WTC11 (cell line): ENCODE measurements at regions not wholly inside any gene's neighbourhood (a gene's known extent, or its start where the extent isn't known, plus 50 kb on each side); places are given as distances from the start of the nearest gene placed in this dataset.

ENCODE experiments used
- ATAC-seq: fragments of 200-7000 bp; cut with Tn5 transposase; 2 replicates; pipeline ENCODE4 v1.10.0; 2021; ENCODE audit warnings: mild to moderate bottlenecking, moderate library complexity
- CTCF ChIA-PET: fragments of 300-600 bp; sonication (Branson Sonifier 250); formaldehyde crosslinking; loops from one replicate; lab custom pipeline; 2021; ENCODE audit warnings: antibody characterized with exemption; lab: Charles Lee
- POLR2A ChIA-PET: fragments of 350-600 bp; sonication (Branson Sonifier 250); formaldehyde crosslinking; loops from one replicate; lab custom pipeline; 2021; ENCODE audit warnings: antibody characterized with exemption; lab: Charles Lee
- DNase-seq: peaks from one replicate; pipeline ENCODE4 v3.0.0; 2021; ENCODE audit warnings: low spot score
- H3K27ac Mint-ChIP-seq: 2 replicates; pipeline ENCODE4 v1.8.0; 2021; ENCODE audit warnings: mixed read lengths
- H3K27me3 Mint-ChIP-seq: 2 replicates; pipeline ENCODE4 v1.8.0; 2021; ENCODE audit warnings: low read depth, mild to moderate bottlenecking, moderate library complexity, mixed read lengths
- H3K36me3 Mint-ChIP-seq: 2 replicates; pipeline ENCODE4 v1.8.0; 2021; ENCODE audit warnings: mixed read lengths
- H3K4me1 Mint-ChIP-seq: 2 replicates; pipeline ENCODE4 v1.8.0; 2022; ENCODE audit warnings: mixed read lengths
- H3K4me3 Mint-ChIP-seq: 2 replicates; pipeline ENCODE4 v1.8.0; 2021; ENCODE audit warnings: mild to moderate bottlenecking, moderate library complexity, mixed read lengths
- H3K9me3 Mint-ChIP-seq: 2 replicates; pipeline ENCODE4 v1.8.0; 2021; ENCODE audit warnings: mixed read lengths
- ATF2 ChIP-seq: sonication (generic); formaldehyde crosslinking; IDR thresholded peaks from 2 replicates; pipeline ENCODE4 v1.8.1; 2022; ENCODE audit warnings: low read depth, missing genetic modification reagents, borderline replicate concordance
- CREB1 ChIP-seq: sonication (generic); formaldehyde crosslinking; IDR thresholded peaks from 2 replicates; pipeline ENCODE4 v1.8.0; 2023; ENCODE audit warnings: mild to moderate bottlenecking, missing genetic modification reagents
- E2F4 ChIP-seq: sonication (generic); formaldehyde crosslinking; IDR thresholded peaks from 2 replicates; pipeline ENCODE4 v1.8.1; 2022; ENCODE audit warnings: low read depth, mild to moderate bottlenecking, moderate library complexity, missing genetic modification reagents, borderline replicate concordance
- ELF4 ChIP-seq: sonication (generic); formaldehyde crosslinking; IDR thresholded peaks from 2 replicates; pipeline ENCODE4 v1.8.1; 2022; ENCODE audit warnings: low read depth, mild to moderate bottlenecking, moderate library complexity, missing genetic modification reagents
- ESRRA ChIP-seq: sonication (generic); formaldehyde crosslinking; IDR thresholded peaks from 2 replicates; pipeline ENCODE4 v1.8.1; 2022; ENCODE audit warnings: mild to moderate bottlenecking, missing genetic modification reagents, borderline replicate concordance
- FOXK1 ChIP-seq: sonication (generic); formaldehyde crosslinking; IDR thresholded peaks from 2 replicates; pipeline ENCODE4 v1.8.0; 2022; ENCODE audit warnings: mild to moderate bottlenecking, moderate library complexity, missing genetic modification reagents
- FOXP1 ChIP-seq: sonication (generic); formaldehyde crosslinking; IDR thresholded peaks from 2 replicates; pipeline ENCODE4 v1.8.0; 2022; ENCODE audit warnings: missing genetic modification reagents, mild to moderate bottlenecking, moderate library complexity, borderline replicate concordance
- IRF2 ChIP-seq: sonication (generic); formaldehyde crosslinking; IDR thresholded peaks from 2 replicates; pipeline ENCODE4 v1.8.0; 2022; ENCODE audit warnings: low read depth, missing genetic modification reagents, borderline replicate concordance
- MLX ChIP-seq: sonication (generic); formaldehyde crosslinking; IDR thresholded peaks from 2 replicates; pipeline ENCODE4 v1.8.1; 2023; ENCODE audit warnings: mild to moderate bottlenecking, missing genetic modification reagents, moderate library complexity
- MXD4 ChIP-seq: fragments of 250-450 bp; sonication (Bioruptor Pico); IDR thresholded peaks from 2 replicates; pipeline ENCODE4 v1.8.0; 2021; ENCODE audit warnings: mild to moderate bottlenecking, moderate library complexity, borderline replicate concordance
- NFE2L1 ChIP-seq: sonication (generic); formaldehyde crosslinking; IDR thresholded peaks from 2 replicates; pipeline ENCODE4 v1.8.1; 2023; ENCODE audit warnings: missing genetic modification reagents
- NR2C2 ChIP-seq: sonication (generic); formaldehyde crosslinking; IDR thresholded peaks from 2 replicates; pipeline ENCODE4 v1.8.0; 2022; ENCODE audit warnings: mild to moderate bottlenecking, missing genetic modification reagents
- USF1 ChIP-seq: sonication (generic); formaldehyde crosslinking; IDR thresholded peaks from 2 replicates; pipeline ENCODE4 v1.8.0; 2022; ENCODE audit warnings: mild to moderate bottlenecking, missing genetic modification reagents
- ZNF138 ChIP-seq: sonication (generic); formaldehyde crosslinking; conservative IDR thresholded peaks from 2 replicates; pipeline ENCODE4 v1.8.1; 2022; ENCODE audit warnings: mild to moderate bottlenecking, moderate library complexity, missing genetic modification reagents
- ZNF281 ChIP-seq: sonication (generic); formaldehyde crosslinking; IDR thresholded peaks from 2 replicates; pipeline ENCODE4 v1.8.0; 2023; ENCODE audit warnings: mild to moderate bottlenecking, missing genetic modification reagents
- ZNF317 ChIP-seq: sonication (generic); formaldehyde crosslinking; IDR thresholded peaks from 2 replicates; pipeline ENCODE4 v1.8.1; 2023; ENCODE audit warnings: low read depth, mild to moderate bottlenecking, moderate library complexity, missing genetic modification reagents, borderline replicate concordance
- ZNF416 ChIP-seq: fragments of 250-450 bp; sonication (Bioruptor Pico); IDR thresholded peaks from 2 replicates; pipeline ENCODE4 v1.9.0; 2021; ENCODE audit warnings: mild to moderate bottlenecking, inconsistent platforms
- ZNF423 ChIP-seq: fragments of 250-450 bp; sonication (Bioruptor Pico); IDR thresholded peaks from 2 replicates; pipeline ENCODE4 v2.1.2; 2022; ENCODE audit warnings: mild to moderate bottlenecking, moderate library complexity
- ZNF425 ChIP-seq: fragments of 250-450 bp; sonication (Bioruptor Pico); conservative IDR thresholded peaks from 2 replicates; pipeline ENCODE4 v1.9.0; 2021; ENCODE audit warnings: mild to moderate bottlenecking

GRCh38 chr13:21930536-21930935, 259.7 kb downstream of the FGF9 start:
- no peak overlapping the region for H3K4me3 Mint-ChIP-seq
- H3K36me3 Mint-ChIP-seq: peaks cover 11% of the 10 kb centered on the region
- no peak for TF ChIP-seq E2F4 (CRISPR knock-in tag)
- no peak for TF ChIP-seq IRF2 (CRISPR knock-in tag)
- no peak for TF ChIP-seq FOXP1 (CRISPR knock-in tag)
- TF ChIP-seq NR2C2 (CRISPR knock-in tag): no peak
- TF ChIP-seq FOXK1 (CRISPR knock-in tag): no peak
- no peak for TF ChIP-seq MLX
- TF ChIP-seq ZNF317 (CRISPR knock-in tag): no peak
- no peak for TF ChIP-seq NFE2L1
- TF ChIP-seq, all 79 proteins: peak for 0
- no peaks in the 10 kb centered on the region for H3K27me3 Mint-ChIP-seq
- peaks cover 17% of the 10 kb centered on the region for H3K9me3 Mint-ChIP-seq
- ATAC-seq (no peak), DNase-seq (no peak)
- peaks cover 53% of the 10 kb centered on the region for H3K4me1 Mint-ChIP-seq
- no peak overlapping the region for H3K27ac Mint-ChIP-seq
- ChIA-PET CTCF (interaction anchor here (4.4 kb wide), 1 partner anchor 18 kb away, joined by 21 read pairs; no protein-coding TSS in a partner anchor), POLR2A (no interaction called here)

GRCh38 chr13:21932578-21932977, 261.7 kb downstream of the FGF9 start:
- no peak for TF ChIP-seq ZNF416 (CRISPR knock-in tag)
- TF ChIP-seq ESRRA: no peak
- no peak for TF ChIP-seq USF1 (CRISPR knock-in tag)
- no peak for TF ChIP-seq ZNF317 (CRISPR knock-in tag)
- TF ChIP-seq ZNF423: no peak
- TF ChIP-seq ATF2 (CRISPR knock-in tag): no peak
- no peak for TF ChIP-seq MXD4
- no peak for TF ChIP-seq NR2C2 (CRISPR knock-in tag)
- TF ChIP-seq CREB1: no peak
- TF ChIP-seq ELF4 (CRISPR knock-in tag): no peak
- TF ChIP-seq ZNF425 (CRISPR knock-in tag): no peak
- Mint-ChIP-seq H3K4me1 (peaks cover 39% of the 10 kb centered on the region), H3K36me3 (no peaks in the 10 kb centered on the region), H3K4me3 (no peak overlapping the region), H3K27ac (no peak overlapping the region), H3K27me3 (no peaks in the 10 kb centered on the region), H3K9me3 (peaks cover 5% of the 10 kb centered on the region)
- ChIA-PET CTCF (no interaction called here), POLR2A (no interaction called here)
- no peak for DNase-seq
- no peak for ATAC-seq

- no peaks in the 10 kb centered on the region for H3K27me3 Mint-ChIP-seq
- DNase-seq (no peak), ATAC-seq (no peak)
- peaks cover 37% of the 10 kb centered on the region for H3K4me1 Mint-ChIP-seq
- no peaks in the 10 kb centered on the region for H3K36me3 Mint-ChIP-seq
- H3K9me3 Mint-ChIP-seq: peaks cover 3% of the 10 kb centered on the region
- POLR2A ChIA-PET: no interaction called here
- no peak overlapping the region for H3K27ac Mint-ChIP-seq
- CTCF ChIA-PET: interaction anchor here (0.8 kb wide), 1 partner anchor 20 kb away, joined by 6 read pairs; no protein-coding TSS in a partner anchor
- TF ChIP-seq E2F4 (CRISPR knock-in tag) (no peak), ZNF281 (CRISPR knock-in tag) (no peak), ZNF138 (CRISPR knock-in tag) (no peak)
- H3K4me3 Mint-ChIP-seq: no peak overlapping the region
Observed at GRCh38 chr13:21932996-21933395, 262.1 kb downstream of the FGF9 start.
